ENCODE measurements at regions not wholly inside any gene's neighbourhood (a gene's known extent, or its start where the extent isn't known, plus 50 kb on each side); places are given as distances from the start of the nearest gene placed in this dataset.
"Not testable (repeated sequence)": the region's sequence is repeated elsewhere in the genome, so short reads cannot be mapped to it uniquely, and the experiment has no call there.

- DNase-seq (ENCODE audit: low spot score) = no peak
Measured at GRCh38 chr14:44873536-44873935, 88.2 kb downstream of the KLHL28 start.

- no peak for DNase-seq (ENCODE audit: low spot score)
Measured at GRCh38 chr14:44866770-44867169, 95.0 kb downstream of the KLHL28 start.

GRCh38 chr14:44866322-44866721, 95.4 kb downstream of the KLHL28 start:
- DNase-seq (ENCODE audit: low spot score) = no peak

GRCh38 chr14:44863271-44863670, 98.5 kb downstream of the KLHL28 start:
- no peak for DNase-seq (ENCODE audit: low spot score)

GRCh38 chr14:44854114-44854513, 107.6 kb downstream of the KLHL28 start:
- DNase-seq (ENCODE audit: low spot score) = no peak

GRCh38 chr14:44847526-44848309, 114.0 kb downstream of the KLHL28 start:
- DNase-seq (ENCODE audit: low spot score) = no peak

GRCh38 chr14:44846232-44846824, 115.4 kb downstream of the KLHL28 start:
- DNase-seq (ENCODE audit: low spot score) = peak; percentile 30

GRCh38 chr14:44835928-44836327, 125.8 kb downstream of the KLHL28 start:
- DNase-seq (ENCODE audit: low spot score) = not testable (repeated sequence)

- DNase-seq (ENCODE audit: low spot score) = no peak
Measured at GRCh38 chr14:44833376-44834060, 128.2 kb downstream of the KLHL28 start.

- DNase-seq (ENCODE audit: low spot score) = no peak
Measured at GRCh38 chr14:44830371-44830770, 131.4 kb downstream of the KLHL28 start.

- no peak for DNase-seq (ENCODE audit: low spot score)
Measured at GRCh38 chr14:44829021-44829420, 132.7 kb downstream of the KLHL28 start.

- DNase-seq (ENCODE audit: low spot score) = no peak
Measured at GRCh38 chr14:44828023-44828422, 133.7 kb downstream of the KLHL28 start.

- no peak for DNase-seq (ENCODE audit: low spot score)
Measured at GRCh38 chr14:44820230-44820964, 141.3 kb downstream of the KLHL28 start.

- DNase-seq (ENCODE audit: low spot score) = no peak
Measured at GRCh38 chr14:44814196-44814595, 147.6 kb downstream of the KLHL28 start.

GRCh38 chr14:44812672-44813071, 149.1 kb downstream of the KLHL28 start:
- no peak for DNase-seq (ENCODE audit: low spot score)

- no peak for DNase-seq (ENCODE audit: low spot score)
Measured at GRCh38 chr14:44804391-44804790, 157.4 kb downstream of the KLHL28 start.

- DNase-seq (ENCODE audit: low spot score) = peak; percentile 35
Measured at GRCh38 chr14:44803239-44803905, 158.4 kb downstream of the KLHL28 start.

GRCh38 chr14:44798386-44799242, 163.1 kb downstream of the KLHL28 start:
- no peak for DNase-seq (ENCODE audit: low spot score)

GRCh38 chr14:44795725-44796124, 166.0 kb downstream of the KLHL28 start:
- no peak for DNase-seq (ENCODE audit: low spot score)

- no peak for DNase-seq (ENCODE audit: low spot score)
Measured at GRCh38 chr14:44791730-44792129, 170.0 kb downstream of the KLHL28 start.

GRCh38 chr14:44788612-44789011, 173.1 kb downstream of the KLHL28 start:
- DNase-seq (ENCODE audit: low spot score) = no peak

All from hematopoietic multipotent progenitor cell treated with erythropoietin and hydrocortisone succinate and interleukin-3 and kit ligand, for 17 days (in vitro differentiated cells).